OCI-LY1 (cell line): ENCODE measurements at regions not wholly inside any gene's neighbourhood (a gene's known extent, or its start where the extent isn't known, plus 50 kb on each side); places are given as distances from the start of the nearest gene placed in this dataset.

ENCODE experiments used
- H2AFZ ChIP-seq: fragments of 200-600 bp; sonication (generic), shearing (Covaris generic); 2 replicates; pipeline ENCODE4 v1.6.0; 2014; ENCODE audit warnings: antibody characterized with exemption, mild to moderate bottlenecking, low read length
- H3F3A ChIP-seq: fragments of 200-600 bp; sonication (generic), shearing (Covaris generic); 2 replicates; pipeline ENCODE4 v1.6.0; 2014; ENCODE audit warnings: mild to moderate bottlenecking, antibody characterized with exemption, low read length, moderate library complexity; ENCODE audit not compliant: insufficient read depth
- H3K27ac ChIP-seq: fragments of 200-600 bp; sonication (generic); 2 replicates; pipeline ENCODE4 v1.5.1; 2014; ENCODE audit warnings: low read length, mixed run types, mild to moderate bottlenecking, low read depth; ENCODE audit not compliant: poor library complexity, severe bottlenecking
- H3K27me3 ChIP-seq: fragments of 200-600 bp; sonication (generic); 2 replicates; pipeline ENCODE4 v1.6.0; 2014; ENCODE audit warnings: antibody characterized with exemption, mild to moderate bottlenecking, low read length, moderate library complexity; ENCODE audit not compliant: insufficient read depth
- H3K36me3 ChIP-seq: fragments of 200-600 bp; sonication (generic); 2 replicates; pipeline ENCODE4 v1.6.1; 2014; ENCODE audit warnings: mild to moderate bottlenecking, antibody characterized with exemption, low read length, moderate library complexity, mixed read lengths; ENCODE audit not compliant: insufficient read depth
- H3K4me1 ChIP-seq: fragments of 200-600 bp; sonication (generic); 2 replicates; pipeline ENCODE4 v1.5.1; 2014; ENCODE audit warnings: mild to moderate bottlenecking, low read length, moderate library complexity; ENCODE audit not compliant: insufficient read depth, severe bottlenecking
- H3K4me2 ChIP-seq: fragments of 200-600 bp; sonication (generic), shearing (Covaris generic); 2 replicates; pipeline ENCODE4 v1.6.1; 2014; ENCODE audit warnings: low read length
- H3K4me3 ChIP-seq: fragments of 200-600 bp; sonication (generic); 2 replicates; pipeline ENCODE4 v1.5.1; 2014; ENCODE audit warnings: low read length, low read depth, mild to moderate bottlenecking, mixed read lengths; ENCODE audit not compliant: poor library complexity, severe bottlenecking
- H3K79me2 ChIP-seq: fragments of 200-600 bp; shearing (Covaris generic); 2 replicates; pipeline ENCODE4 v1.6.1; 2016; ENCODE audit warnings: mixed run types, low read length, mixed read lengths; ENCODE audit not compliant: insufficient read depth
- H3K9ac ChIP-seq: fragments of 200-600 bp; sonication (generic), shearing (Covaris generic); 2 replicates; pipeline ENCODE4 v1.6.1; 2014; ENCODE audit warnings: mild to moderate bottlenecking, low read length, mixed read lengths
- H3K9me2 ChIP-seq: fragments of 200-600 bp; sonication (generic), shearing (Covaris generic); 2 replicates; pipeline ENCODE4 v1.6.1; 2014; ENCODE audit warnings: low read depth, mild to moderate bottlenecking, low read length, mixed read lengths
- H3K9me3 ChIP-seq: fragments of 200-600 bp; shearing (Covaris generic); 2 replicates; pipeline ENCODE4 v1.6.1; 2014; ENCODE audit warnings: low read length, mixed read lengths
- H4K20me1 ChIP-seq: fragments of 200-600 bp; sonication (generic), shearing (Covaris generic); 2 replicates; pipeline ENCODE4 v1.6.0; 2016; ENCODE audit warnings: mild to moderate bottlenecking, low read length; ENCODE audit not compliant: insufficient read depth
- CTCF ChIP-seq: fragments of 200-600 bp; sonication (generic), shearing (Covaris generic); IDR thresholded peaks from 2 replicates; pipeline ENCODE4 v1.5.1; 2017; ENCODE audit warnings: mild to moderate bottlenecking, antibody characterized with exemption, low read length, moderate library complexity, mixed read lengths
- EZH2 ChIP-seq: fragments of 200-600 bp; sonication (generic), shearing (Covaris generic); IDR thresholded peaks from 2 replicates; pipeline ENCODE4 v1.8.0; 2017; ENCODE audit warnings: borderline replicate concordance, mixed run types, mild to moderate bottlenecking, antibody characterized with exemption, low read length, moderate library complexity, mixed read lengths

- Histone ChIP-seq H3K9me2 (no peaks in the 10 kb centered on the region), H3K9ac (no peak overlapping the region), H3K4me2 (no peak overlapping the region), H3K4me3 (no peak overlapping the region), H3K4me1 (no peaks in the 10 kb centered on the region), H3F3A (no peaks in the 10 kb centered on the region), H4K20me1 (no peaks in the 10 kb centered on the region), H3K9me3 (0 out of 2 replicates have a peak, but pooled peaks cover 4% of the 10 kb centered on the region), H3K79me2 (no peaks in the 10 kb centered on the region), H3K36me3 (no peaks in the 10 kb centered on the region), H3K27me3 (peaks cover 5% of the 10 kb centered on the region; the same call in 1 of the 2 replicates), H2AFZ (no peak overlapping the region), H3K27ac (no peak overlapping the region)
- no peak for TF ChIP-seq EZH2
Observed at GRCh38 chr16:85402910-85403692, 210.0 kb upstream of the GSE1 start.

GRCh38 chr16:85403693-85404092 lies 209.4 kb upstream of the GSE1 start:
- Histone ChIP-seq H3K9me2 (no peaks in the 10 kb centered on the region), H3K9me3 (0 out of 2 replicates have a peak, but pooled peaks cover 4% of the 10 kb centered on the region), H2AFZ (no peak overlapping the region), H3K4me2 (no peak overlapping the region), H3K79me2 (no peaks in the 10 kb centered on the region), H4K20me1 (no peaks in the 10 kb centered on the region), H3K9ac (no peak overlapping the region), H3K4me3 (no peak overlapping the region), H3K27ac (no peak overlapping the region), H3F3A (no peaks in the 10 kb centered on the region), H3K4me1 (no peaks in the 10 kb centered on the region), H3K27me3 (peaks cover 5% of the 10 kb centered on the region; the same call in 1 of the 2 replicates), H3K36me3 (no peaks in the 10 kb centered on the region)
- TF ChIP-seq CTCF (no peak), EZH2 (no peak)

- no peaks in the 10 kb centered on the region for H3K27me3 ChIP-seq
- no peak overlapping the region for H3K4me3 ChIP-seq
- no peak overlapping the region for H3K4me2 ChIP-seq
- no peak overlapping the region for H2AFZ ChIP-seq
- H3K4me1 ChIP-seq: peaks cover 7% of the 10 kb centered on the region
- no peaks in the 10 kb centered on the region for H4K20me1 ChIP-seq
- H3F3A ChIP-seq: no peaks in the 10 kb centered on the region
- H3K9me3 ChIP-seq: peaks cover 11% of the 10 kb centered on the region
- TF ChIP-seq EZH2 (no peak), CTCF (no peak)
- no peaks in the 10 kb centered on the region for H3K9me2 ChIP-seq
- H3K36me3 ChIP-seq: no peaks in the 10 kb centered on the region
- H3K27ac ChIP-seq: no peak overlapping the region
- H3K9ac ChIP-seq: no peak overlapping the region
- no peaks in the 10 kb centered on the region for H3K79me2 ChIP-seq
Observed at GRCh38 chr16:85412911-85413520, 200.1 kb upstream of the GSE1 start.
